Ishikawa (cell line): ENCODE measurements at regions not wholly inside any gene's neighbourhood (a gene's known extent, or its start where the extent isn't known, plus 50 kb on each side); places are given as distances from the start of the nearest gene placed in this dataset.

Experiments
- CEBPB ChIP-seq: IDR thresholded peaks from 2 replicates; pipeline ENCODE4 v1.6.1; 2012
- CREB1 ChIP-seq: IDR thresholded peaks from 2 replicates; pipeline ENCODE4 v1.6.1; 2012; ENCODE audit warnings: low read depth
- EGR1 ChIP-seq: IDR thresholded peaks from 2 replicates; pipeline ENCODE4 v1.6.1; 2012
- EP300 ChIP-seq: IDR thresholded peaks from 2 replicates; pipeline ENCODE4 v1.6.1; 2012; ENCODE audit warnings: borderline replicate concordance
- FOXM1 ChIP-seq: IDR thresholded peaks from 2 replicates; pipeline ENCODE4 v1.6.1; 2012; ENCODE audit warnings: low read depth, borderline replicate concordance
- MAX ChIP-seq: IDR thresholded peaks from 2 replicates; pipeline ENCODE4 v1.6.1; 2012
- NFIC ChIP-seq: IDR thresholded peaks from 2 replicates; pipeline ENCODE4 v1.6.1; 2012
- RAD21 ChIP-seq: IDR thresholded peaks from 2 replicates; pipeline ENCODE4 v1.6.1; 2012; ENCODE audit warnings: low read depth
- REST ChIP-seq: IDR thresholded peaks from 2 replicates; pipeline ENCODE4 v1.6.1; 2012; ENCODE audit warnings: low read depth, mild to moderate bottlenecking
- TAF1 ChIP-seq: IDR thresholded peaks from 2 replicates; pipeline ENCODE4 v1.6.1; 2012; ENCODE audit warnings: low read depth, mild to moderate bottlenecking
- TCF12 ChIP-seq: IDR thresholded peaks from 2 replicates; pipeline ENCODE4 v1.6.1; 2012; ENCODE audit warnings: low read depth
- TEAD4 ChIP-seq: IDR thresholded peaks from 2 replicates; pipeline ENCODE4 v1.6.1; 2012
- USF1 ChIP-seq: IDR thresholded peaks from 2 replicates; pipeline ENCODE4 v1.6.1; 2012
- YY1 ChIP-seq: IDR thresholded peaks from 2 replicates; pipeline ENCODE4 v1.6.1; 2012; ENCODE audit warnings: low read depth
- ZBTB7A ChIP-seq: IDR thresholded peaks from 2 replicates; pipeline ENCODE4 v1.6.1; 2012; ENCODE audit warnings: low read depth

GRCh38 chr6:165835410-165835851, 172.4 kb upstream of the PDE10A start:
- no peak for TF ChIP-seq YY1
- TF ChIP-seq NFIC, result no peak
- TF ChIP-seq CREB1, result no peak
- TF ChIP-seq TEAD4, result no peak
- no peak for TF ChIP-seq EGR1
- TF ChIP-seq TCF12, result no peak
- no peak for TF ChIP-seq ZBTB7A
- TF ChIP-seq CEBPB, result no peak
- TF ChIP-seq EP300, result no peak
- no peak for TF ChIP-seq TAF1
- no peak for TF ChIP-seq USF1
- no peak for TF ChIP-seq REST
- TF ChIP-seq MAX, result no peak
- TF ChIP-seq FOXM1, result no peak
- TF ChIP-seq RAD21, result no peak

GRCh38 chr6:165834613-165835259, 171.7 kb upstream of the PDE10A start:
- no peak for TF ChIP-seq CREB1
- no peak for TF ChIP-seq TCF12
- no peak for TF ChIP-seq CEBPB
- no peak for TF ChIP-seq REST
- no peak for TF ChIP-seq ZBTB7A
- no peak for TF ChIP-seq EP300

GRCh38 chr6:165833355-165833754, 170.3 kb upstream of the PDE10A start:
- TF ChIP-seq NFIC, result no peak
- no peak for TF ChIP-seq TEAD4
- no peak for TF ChIP-seq USF1
- TF ChIP-seq MAX, result no peak
- no peak for TF ChIP-seq TCF12
- TF ChIP-seq CEBPB, result no peak
- TF ChIP-seq YY1, result no peak
- no peak for TF ChIP-seq RAD21
- no peak for TF ChIP-seq EGR1
- TF ChIP-seq CREB1, result no peak
- no peak for TF ChIP-seq REST
- no peak for TF ChIP-seq ZBTB7A
- no peak for TF ChIP-seq TAF1
- TF ChIP-seq FOXM1, result no peak
- no peak for TF ChIP-seq EP300

- no peak for TF ChIP-seq EP300
- no peak for TF ChIP-seq CEBPB
Observed at GRCh38 chr6:165831812-165832510, 168.9 kb upstream of the PDE10A start.
